IMR-90 (cell line): ENCODE measurements at regions not wholly inside any gene's neighbourhood (a gene's known extent, or its start where the extent isn't known, plus 50 kb on each side); places are given as distances from the start of the nearest gene placed in this dataset.

Experiments used
- ATAC-seq: fragments of 200-7000 bp; cut with Tn5 transposase; 2 replicates; pipeline ENCODE4 v1.9.1; 2020; ENCODE audit warnings: low read depth, mild to moderate bottlenecking, moderate library complexity
- BruUV-seq: library from RNA; stranded (reverse); fragments of 400-500 nt; replicated peaks from 2 replicates; lab custom pipeline; 2021; lab: Mats Ljungman, UMichigan
- CTCF ChIA-PET: fragments of 300-600 bp; formaldehyde crosslinking; extraction: SDS; loops from one replicate; lab custom pipeline; 2021; ENCODE audit warnings: antibody characterized with exemption; lab: Yijun Ruan, JAX
- POLR2A ChIA-PET: fragments of 300-600 bp; sonication (Branson Sonifier 250); formaldehyde crosslinking; loops from one replicate; lab custom pipeline; 2022; ENCODE audit warnings: antibody characterized with exemption; ENCODE audit not compliant: unreplicated experiment; lab: Charles Lee
- DNase-seq: peaks from one replicate; pipeline ENCODE4 v3.0.0; 2013
- H2AFZ ChIP-seq: replicated peaks from 2 replicates; pipeline ENCODE3; 2013; ENCODE audit warnings: low read length, mild to moderate bottlenecking; ENCODE audit not compliant: poor library complexity
- H2AK5ac ChIP-seq: 2 replicates; pipeline ENCODE4 v1.6.1; 2013; ENCODE audit warnings: low read depth, low read length, inconsistent platforms
- H2AK9ac ChIP-seq: replicated peaks from 2 replicates; pipeline ENCODE3; 2013; ENCODE audit warnings: mild to moderate bottlenecking, low read depth, low read length, moderate library complexity; ENCODE audit not compliant: poor library complexity
- H2BK120ac ChIP-seq: 2 replicates; pipeline ENCODE4 v1.6.1; 2013; ENCODE audit warnings: low read depth, low read length, inconsistent platforms
- H2BK15ac ChIP-seq: 3 replicates; pipeline ENCODE4 v1.6.1; 2013; ENCODE audit warnings: low read depth, low read length, inconsistent platforms
- H2BK20ac ChIP-seq: 2 replicates; pipeline ENCODE4 v1.6.1; 2013; ENCODE audit warnings: low read depth, mild to moderate bottlenecking, inconsistent platforms, low read length, moderate library complexity
- H2BK5ac ChIP-seq: 2 replicates; pipeline ENCODE4 v1.6.1; 2013; ENCODE audit warnings: mild to moderate bottlenecking, low read depth, low read length, inconsistent platforms; ENCODE audit not compliant: poor library complexity, severe bottlenecking
- H3K14ac ChIP-seq: replicated peaks from 2 replicates; pipeline ENCODE4 v1.6.1; 2013; ENCODE audit warnings: low read depth, low read length, inconsistent platforms
- H3K18ac ChIP-seq: 2 replicates; pipeline ENCODE4 v1.6.1; 2013; ENCODE audit warnings: low read depth, low read length, control low read depth
- H3K23ac ChIP-seq: 2 replicates; pipeline ENCODE4 v1.6.1; 2013; ENCODE audit warnings: low read depth, low read length, inconsistent platforms
- H3K27ac ChIP-seq: 2 replicates; pipeline ENCODE4 v1.5.1; 2013; ENCODE audit warnings: mild to moderate bottlenecking, control low read depth, low read length; ENCODE audit not compliant: insufficient read depth
- H3K27me3 ChIP-seq: 2 replicates; pipeline ENCODE4 v1.6.1; 2013; ENCODE audit warnings: low read length; ENCODE audit not compliant: control insufficient read depth, insufficient read depth
- H3K36me3 ChIP-seq: 2 replicates; pipeline ENCODE4 v1.6.1; 2013; ENCODE audit warnings: low read length, mixed read lengths; ENCODE audit not compliant: control insufficient read depth, insufficient read depth
- H3K4ac ChIP-seq: 2 replicates; pipeline ENCODE4 v1.6.1; 2013; ENCODE audit warnings: low read depth, low read length, inconsistent platforms
- H3K4me1 ChIP-seq: 2 replicates; pipeline ENCODE4 v1.6.1; 2013; ENCODE audit warnings: low read length, mixed read lengths; ENCODE audit not compliant: control insufficient read depth, insufficient read depth
- H3K4me2 ChIP-seq: 2 replicates; pipeline ENCODE4 v1.6.1; 2013; ENCODE audit warnings: low read depth, mild to moderate bottlenecking, control low read depth, low read length, moderate library complexity
- H3K4me3 ChIP-seq: 2 replicates; pipeline ENCODE4 v1.5.1; 2013; ENCODE audit warnings: low read depth, mild to moderate bottlenecking, control low read depth, low read length, moderate library complexity; ENCODE audit not compliant: insufficient read depth
- H3K56ac ChIP-seq: 2 replicates; pipeline ENCODE4 v1.6.1; 2013; ENCODE audit warnings: low read length, inconsistent platforms; ENCODE audit not compliant: insufficient read depth; ENCODE audit errors: extremely low read depth
- H3K79me1 ChIP-seq, 2 experiments: 2 replicates each; pipeline ENCODE4 v1.6.1; 2013; ENCODE audit warnings: low read length in 2 of 2, inconsistent platforms in 1 of 2, low read depth in 1 of 2
- H3K9ac ChIP-seq: 2 replicates; pipeline ENCODE4 v1.6.1; 2013; ENCODE audit warnings: low read depth, low read length, control low read depth
- H3K9me1 ChIP-seq: 2 replicates; pipeline ENCODE4 v1.6.1; 2013; ENCODE audit warnings: low read length, inconsistent platforms; ENCODE audit not compliant: insufficient read depth
- H3K9me3 ChIP-seq: 2 replicates; pipeline ENCODE4 v1.6.1; 2013; ENCODE audit warnings: low read length; ENCODE audit not compliant: control insufficient read depth, insufficient read depth
- H4K20me1 ChIP-seq: 2 replicates; pipeline ENCODE4 v1.6.1; 2013; ENCODE audit warnings: low read length, inconsistent platforms; ENCODE audit not compliant: insufficient read depth
- H4K5ac ChIP-seq: 2 replicates; pipeline ENCODE4 v1.6.1; 2013; ENCODE audit warnings: mild to moderate bottlenecking, low read depth, low read length, control low read depth
- H4K8ac ChIP-seq, 2 experiments: 2 replicates each; pipeline ENCODE4 v1.6.1; 2013; ENCODE audit warnings: low read depth in 2 of 2, low read length in 2 of 2, control low read depth in 1 of 2, inconsistent platforms in 1 of 2
- H4K91ac ChIP-seq: 2 replicates; pipeline ENCODE4 v1.6.1; 2013; ENCODE audit warnings: low read depth, low read length, inconsistent platforms; ENCODE audit not compliant: insufficient read depth
- RFX5 ChIP-seq: IDR thresholded peaks from 2 replicates; pipeline ENCODE4 v1.8.0; 2012; ENCODE audit warnings: low read depth, mild to moderate bottlenecking, low read length, moderate library complexity
- WGBS, 2 experiments: methylation state at CpG; one replicate each; pipeline versions ENCODE4 v1.1.5 to v1.1.7; 2013; ENCODE audit warnings: missing lambda C conversion rate in 2 of 2; ENCODE audit not compliant: insufficient read length in 1 of 2; ENCODE audit errors: extremely low coverage in 2 of 2; 5-methylcytosine and 5-hydroxymethylcytosine counted together
- dilution Hi-C: fragments of 300-500 bp; cut with HindIII; formaldehyde crosslinking; loops from one replicate; pipeline ENCODE4 v1.14.3; 2018; ENCODE audit warnings: low sequenced_read_pairs; ENCODE audit not compliant: unreplicated experiment
- in situ Hi-C: fragments of 300-500 bp; cut with MboI; formaldehyde crosslinking; loops from 3 replicates; pipeline ENCODE4 v1.14.3; 2019; ENCODE audit warnings: low sequenced_read_pairs, inconsistent platforms, mixed read lengths
- intact Hi-C: fragments of 100-400 bp; cut with micrococcal nuclease; formaldehyde crosslinking; loops from 2 replicates; pipeline ENCODE4 v1.10.0; 2022

GRCh38 chr6:91149956-91150705, 563.3 kb upstream of the MAP3K7 start:
- no peak overlapping the region for H4K8ac ChIP-seq
- H4K5ac ChIP-seq = no peak overlapping the region
- H3K4me3 ChIP-seq = no peak overlapping the region
- POLR2A ChIA-PET = interaction anchor here (0.6 kb wide), 2 partner anchors 524 to 1218 kb away, joined by 3 to 5 read pairs; no protein-coding TSS in a partner anchor
- no peak overlapping the region for H2BK120ac ChIP-seq
- no peak overlapping the region for H3K9ac ChIP-seq
- H2BK20ac ChIP-seq = no peak overlapping the region
- TF ChIP-seq RFX5 = no peak
- no peak overlapping the region for H4K91ac ChIP-seq
- intact Hi-C loops = no loop called here
- no peak overlapping the region for H3K27ac ChIP-seq
- no peak overlapping the region for H3K18ac ChIP-seq
- H3K4me1 ChIP-seq = no peaks in the 10 kb centered on the region
- no TSS peak for BruUV-seq
- H3K4me2 ChIP-seq = no peak overlapping the region
- no peak overlapping the region for H3K14ac ChIP-seq
- no peak overlapping the region for H2AK5ac ChIP-seq
- H2BK15ac ChIP-seq = no peak overlapping the region
- DNase-seq = no peak
- no peaks in the 10 kb centered on the region for H3K9me3 ChIP-seq
- no peaks in the 10 kb centered on the region for H3K9me1 ChIP-seq
- no peaks in the 10 kb centered on the region for H3K27me3 ChIP-seq
- in situ Hi-C loops = no loop called here
- CTCF ChIA-PET = interaction anchor here (0.6 to 0.9 kb wide), 2 partner anchors 12 to 906 kb away, joined by 3 read pairs; no protein-coding TSS in a partner anchor
- no peak overlapping the region for H2BK5ac ChIP-seq
- ATAC-seq = no peak
- H3K36me3 ChIP-seq = no peaks in the 10 kb centered on the region
- no peaks in the 10 kb centered on the region for H3K79me1 ChIP-seq
- WGBS, 2 experiments = no CpG with 5 or more reads among the region's 2 CpGs
- no peak overlapping the region for H3K23ac ChIP-seq
- no peaks in the 10 kb centered on the region for H4K20me1 ChIP-seq
- H3K56ac ChIP-seq = no peak overlapping the region
- no peak overlapping the region for H2AK9ac ChIP-seq
- no peak overlapping the region for H3K4ac ChIP-seq
- H2AFZ ChIP-seq = no peak overlapping the region
- dilution Hi-C loops = no loop called here
